ENCODE measurements at regions not wholly inside any gene's neighbourhood (a gene's known extent, or its start where the extent isn't known, plus 50 kb on each side); places are given as distances from the start of the nearest gene placed in this dataset.
A peak's percentile ranks its signal among the peaks of the same experiment; 100 is the strongest.

- no peak overlapping the region for H4K91ac ChIP-seq (ENCODE audit: low read length)
- no peak overlapping the region for H3K18ac ChIP-seq (ENCODE audit: low read depth in 1 of 2, low read length in 2 of 2)
- no peak overlapping the region for H3K4me2 ChIP-seq (ENCODE audit: low read length, poor library complexity, severe bottlenecking)
- H2BK15ac ChIP-seq (ENCODE audit: low read depth, poor library complexity, severe bottlenecking), result no peak overlapping the region
- H4K8ac ChIP-seq (ENCODE audit: low read length), result no peak overlapping the region
- no peaks in the 10 kb centered on the region for H3K79me1 ChIP-seq (replicated peaks; ENCODE audit: low read length, poor library complexity, severe bottlenecking)
- no peak overlapping the region for H2BK120ac ChIP-seq (ENCODE audit: low read depth, low read length)
- 78% methylated on average over 15 of the region's 15 CpGs for WGBS
- H3K9me3 ChIP-seq (ENCODE audit: control insufficient read depth, low read length), result no peaks in the 10 kb centered on the region
- no peak overlapping the region for H2AFZ ChIP-seq (ENCODE audit: low read depth, low read length)
- no peak overlapping the region for H2BK12ac ChIP-seq (ENCODE audit: low read length in 2 of 2)
- H3K4me1 ChIP-seq (ENCODE audit: control insufficient read depth, insufficient read depth, low read depth, low read length), result no peaks in the 10 kb centered on the region
- H2BK5ac ChIP-seq (ENCODE audit: low read depth, low read length, poor library complexity, severe bottlenecking), result no peak overlapping the region
- DNase-seq, result no peak
- H3K4me3 ChIP-seq (ENCODE audit: insufficient read depth in 1 of 2, low read depth in 1 of 2, low read length in 2 of 2), result peak overlapping the region in 1 of 2 experiments; percentile 58
- H2AK5ac ChIP-seq (ENCODE audit: low read length, severe bottlenecking), result no peak overlapping the region
- no peaks in the 10 kb centered on the region for H3K36me3 ChIP-seq (ENCODE audit: control insufficient read depth in 1 of 2, insufficient read depth in 2 of 2, low read depth in 1 of 2, low read length in 2 of 2)
- no peak overlapping the region for H3K23ac ChIP-seq (ENCODE audit: low read length in 2 of 2)
- H3K9ac ChIP-seq (ENCODE audit: low read length), result peak overlapping the region; percentile 57
- H3K27me3 ChIP-seq (ENCODE audit: control insufficient read depth in 1 of 2, insufficient read depth in 1 of 2, low read length in 2 of 2), result peaks cover 0 to 13% of the 10 kb centered on the region in 2 experiments
- no peak overlapping the region for H3K27ac ChIP-seq (ENCODE audit: low read length, poor library complexity, severe bottlenecking)
- H3K14ac ChIP-seq (ENCODE audit: low read length in 2 of 2), result no peak overlapping the region
- no peak overlapping the region for H3K4ac ChIP-seq (ENCODE audit: low read depth in 1 of 2, low read length in 2 of 2)
Measured at GRCh38 chr10:128812000-128812399, 655.0 kb upstream of the MGMT start.

DNA sequence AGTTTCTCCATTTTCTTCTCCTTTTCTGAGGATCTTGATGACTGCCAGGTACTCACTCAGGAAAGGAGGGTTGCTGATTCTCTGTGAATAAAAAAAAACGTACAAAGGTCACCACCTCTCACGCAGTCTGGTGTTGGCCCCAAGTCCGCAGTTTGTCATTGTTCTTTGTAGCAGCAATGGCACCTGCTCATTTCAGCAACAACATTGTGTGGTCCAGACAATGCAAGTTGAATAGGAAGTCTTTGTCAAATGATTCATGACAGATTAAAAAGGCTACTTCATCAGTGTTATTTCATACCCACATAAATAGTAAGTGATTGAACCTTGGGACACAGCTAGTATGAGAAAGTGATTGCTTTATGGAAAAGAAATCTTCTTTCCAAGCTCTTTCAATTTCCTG, 653.5 kb upstream of the MGMT start:
- Histone ChIP-seq H3K4me1 (ENCODE audit: control insufficient read depth, insufficient read depth, low read depth, low read length) (no peaks in the 10 kb centered on the region), H2AK5ac (ENCODE audit: low read length, severe bottlenecking) (no peak overlapping the region), H3K23ac (ENCODE audit: low read length in 2 of 2) (no peak overlapping the region), H4K8ac (ENCODE audit: low read length) (no peak overlapping the region), H3K4me3 (ENCODE audit: insufficient read depth in 1 of 2, low read depth in 1 of 2, low read length in 2 of 2) (no peak overlapping the region), H3K27ac (ENCODE audit: low read length, poor library complexity, severe bottlenecking) (no peak overlapping the region), H2BK12ac (ENCODE audit: low read length in 2 of 2) (no peak overlapping the region), H2BK15ac (ENCODE audit: low read depth, poor library complexity, severe bottlenecking) (no peak overlapping the region), H3K79me1 (replicated peaks; ENCODE audit: low read length, poor library complexity, severe bottlenecking) (no peaks in the 10 kb centered on the region), H2AFZ (ENCODE audit: low read depth, low read length) (no peak overlapping the region), H2BK120ac (ENCODE audit: low read depth, low read length) (no peak overlapping the region), H3K27me3 (ENCODE audit: control insufficient read depth in 1 of 2, insufficient read depth in 1 of 2, low read length in 2 of 2) (peaks cover 0 to 13% of the 10 kb centered on the region in 2 experiments), H3K9ac (ENCODE audit: low read length) (no peak overlapping the region), H3K36me3 (ENCODE audit: control insufficient read depth in 1 of 2, insufficient read depth in 2 of 2, low read depth in 1 of 2, low read length in 2 of 2) (no peaks in the 10 kb centered on the region), H3K4me2 (ENCODE audit: low read length, poor library complexity, severe bottlenecking) (no peak overlapping the region), H2BK5ac (ENCODE audit: low read depth, low read length, poor library complexity, severe bottlenecking) (no peak overlapping the region), H3K4ac (ENCODE audit: low read depth in 1 of 2, low read length in 2 of 2) (no peak overlapping the region), H4K91ac (ENCODE audit: low read length) (no peak overlapping the region), H3K18ac (ENCODE audit: low read depth in 1 of 2, low read length in 2 of 2) (no peak overlapping the region), H3K14ac (ENCODE audit: low read length in 2 of 2) (no peak overlapping the region), H3K9me3 (ENCODE audit: control insufficient read depth, low read length) (no peaks in the 10 kb centered on the region)
- DNase-seq, result no peak
- 66% methylated on average over 3 of the region's 3 CpGs for WGBS

- H3K27ac ChIP-seq (ENCODE audit: low read length, poor library complexity, severe bottlenecking), result no peak overlapping the region
- DNase-seq, result no peak
- no peak overlapping the region for H4K91ac ChIP-seq (ENCODE audit: low read length)
- no peaks in the 10 kb centered on the region for H3K4me1 ChIP-seq (ENCODE audit: control insufficient read depth, insufficient read depth, low read depth, low read length)
- H3K9ac ChIP-seq (ENCODE audit: low read length), result no peak overlapping the region
- H2AFZ ChIP-seq (ENCODE audit: low read depth, low read length), result no peak overlapping the region
- H3K27me3 ChIP-seq (ENCODE audit: control insufficient read depth in 1 of 2, insufficient read depth in 1 of 2, low read length in 2 of 2), result peaks cover 0 to 16% of the 10 kb centered on the region in 2 experiments
- no peak overlapping the region for H3K14ac ChIP-seq (ENCODE audit: low read length in 2 of 2)
- no peaks in the 10 kb centered on the region for H3K79me1 ChIP-seq (replicated peaks; ENCODE audit: low read length, poor library complexity, severe bottlenecking)
- no peak overlapping the region for H3K4me2 ChIP-seq (ENCODE audit: low read length, poor library complexity, severe bottlenecking)
- no peak overlapping the region for H3K23ac ChIP-seq (ENCODE audit: low read length in 2 of 2)
- H4K8ac ChIP-seq (ENCODE audit: low read length), result no peak overlapping the region
- no peak overlapping the region for H3K18ac ChIP-seq (ENCODE audit: low read depth in 1 of 2, low read length in 2 of 2)
- H3K36me3 ChIP-seq (ENCODE audit: control insufficient read depth in 1 of 2, insufficient read depth in 2 of 2, low read depth in 1 of 2, low read length in 2 of 2), result no peaks in the 10 kb centered on the region
- H3K4me3 ChIP-seq (ENCODE audit: insufficient read depth in 1 of 2, low read depth in 1 of 2, low read length in 2 of 2), result no peak overlapping the region
- WGBS, result 88% methylated on average over 12 of the region's 12 CpGs
- no peak overlapping the region for H2BK5ac ChIP-seq (ENCODE audit: low read depth, low read length, poor library complexity, severe bottlenecking)
- H3K4ac ChIP-seq (ENCODE audit: low read depth in 1 of 2, low read length in 2 of 2), result no peak overlapping the region
- H2BK15ac ChIP-seq (ENCODE audit: low read depth, poor library complexity, severe bottlenecking), result no peak overlapping the region
- no peak overlapping the region for H2BK120ac ChIP-seq (ENCODE audit: low read depth, low read length)
- no peaks in the 10 kb centered on the region for H3K9me3 ChIP-seq (ENCODE audit: control insufficient read depth, low read length)
- no peak overlapping the region for H2BK12ac ChIP-seq (ENCODE audit: low read length in 2 of 2)
- no peak overlapping the region for H2AK5ac ChIP-seq (ENCODE audit: low read length, severe bottlenecking)
Measured at GRCh38 chr10:128814024-128814423, 653.0 kb upstream of the MGMT start.

- WGBS, result no CpG with 5 or more reads among the region's 4 CpGs
- Histone ChIP-seq H2BK5ac (ENCODE audit: low read depth, low read length, poor library complexity, severe bottlenecking) (no peak overlapping the region), H3K4me3 (ENCODE audit: insufficient read depth in 1 of 2, low read depth in 1 of 2, low read length in 2 of 2) (no peak overlapping the region), H3K9me3 (ENCODE audit: control insufficient read depth, low read length) (no peaks in the 10 kb centered on the region), H3K4ac (ENCODE audit: low read depth in 1 of 2, low read length in 2 of 2) (no peak overlapping the region), H3K36me3 (ENCODE audit: control insufficient read depth in 1 of 2, insufficient read depth in 2 of 2, low read depth in 1 of 2, low read length in 2 of 2) (no peaks in the 10 kb centered on the region), H3K27ac (ENCODE audit: low read length, poor library complexity, severe bottlenecking) (no peak overlapping the region), H3K79me1 (replicated peaks; ENCODE audit: low read length, poor library complexity, severe bottlenecking) (no peaks in the 10 kb centered on the region), H3K14ac (ENCODE audit: low read length in 2 of 2) (no peak overlapping the region), H3K9ac (ENCODE audit: low read length) (no peak overlapping the region), H4K8ac (ENCODE audit: low read length) (no peak overlapping the region), H3K23ac (ENCODE audit: low read length in 2 of 2) (no peak overlapping the region), H2BK120ac (ENCODE audit: low read depth, low read length) (no peak overlapping the region), H3K18ac (ENCODE audit: low read depth in 1 of 2, low read length in 2 of 2) (no peak overlapping the region), H3K4me2 (ENCODE audit: low read length, poor library complexity, severe bottlenecking) (no peak overlapping the region), H3K4me1 (ENCODE audit: control insufficient read depth, insufficient read depth, low read depth, low read length) (no peaks in the 10 kb centered on the region), H2AK5ac (ENCODE audit: low read length, severe bottlenecking) (no peak overlapping the region), H2BK12ac (ENCODE audit: low read length in 2 of 2) (no peak overlapping the region), H3K27me3 (ENCODE audit: control insufficient read depth in 1 of 2, insufficient read depth in 1 of 2, low read length in 2 of 2) (peaks cover 0 to 16% of the 10 kb centered on the region in 2 experiments), H2BK15ac (ENCODE audit: low read depth, poor library complexity, severe bottlenecking) (no peak overlapping the region), H4K91ac (ENCODE audit: low read length) (no peak overlapping the region), H2AFZ (ENCODE audit: low read depth, low read length) (no peak overlapping the region)
- no peak for DNase-seq
Measured at GRCh38 chr10:128814782-128815181, 652.3 kb upstream of the MGMT start.

Measured in mesenchymal stem cell (in vitro differentiated cells and primary cell).